ENCODE measurements at regions not wholly inside any gene's neighbourhood (a gene's known extent, or its start where the extent isn't known, plus 50 kb on each side); places are given as distances from the start of the nearest gene placed in this dataset.

GRCh38 chr17:73929860-73930430 lies 273.5 kb upstream of the RPL38 start:
- peaks cover 0 to 3% of the 10 kb centered on the region in 2 donors for H3K27me3 ChIP-seq
- intact Hi-C loops (cut with DNase I; ENCODE audit: low total_unique reads), result no loop called here
- no peaks in the 10 kb centered on the region for H3K36me3 ChIP-seq
- no peak for DNase-seq
- H3K4me1 ChIP-seq, result peaks cover 0 to 3% (median 0%) of the 10 kb centered on the region in 4 donors
- TF ChIP-seq, protein P1, sequence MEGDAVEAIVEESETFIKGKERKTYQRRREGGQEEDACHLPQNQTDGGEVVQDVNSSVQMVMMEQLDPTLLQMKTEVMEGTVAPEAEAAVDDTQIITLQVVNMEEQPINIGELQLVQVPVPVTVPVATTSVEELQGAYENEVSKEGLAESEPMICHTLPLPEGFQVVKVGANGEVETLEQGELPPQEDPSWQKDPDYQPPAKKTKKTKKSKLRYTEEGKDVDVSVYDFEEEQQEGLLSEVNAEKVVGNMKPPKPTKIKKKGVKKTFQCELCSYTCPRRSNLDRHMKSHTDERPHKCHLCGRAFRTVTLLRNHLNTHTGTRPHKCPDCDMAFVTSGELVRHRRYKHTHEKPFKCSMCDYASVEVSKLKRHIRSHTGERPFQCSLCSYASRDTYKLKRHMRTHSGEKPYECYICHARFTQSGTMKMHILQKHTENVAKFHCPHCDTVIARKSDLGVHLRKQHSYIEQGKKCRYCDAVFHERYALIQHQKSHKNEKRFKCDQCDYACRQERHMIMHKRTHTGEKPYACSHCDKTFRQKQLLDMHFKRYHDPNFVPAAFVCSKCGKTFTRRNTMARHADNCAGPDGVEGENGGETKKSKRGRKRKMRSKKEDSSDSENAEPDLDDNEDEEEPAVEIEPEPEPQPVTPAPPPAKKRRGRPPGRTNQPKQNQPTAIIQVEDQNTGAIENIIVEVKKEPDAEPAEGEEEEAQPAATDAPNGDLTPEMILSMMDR (IDR thresholded peaks at IDR 0.05), result no peak
- no peak overlapping the region for H3K4me3 ChIP-seq
- no peaks in the 10 kb centered on the region for H3K9me3 ChIP-seq
- no peak overlapping the region for H3K27ac ChIP-seq

DNA sequence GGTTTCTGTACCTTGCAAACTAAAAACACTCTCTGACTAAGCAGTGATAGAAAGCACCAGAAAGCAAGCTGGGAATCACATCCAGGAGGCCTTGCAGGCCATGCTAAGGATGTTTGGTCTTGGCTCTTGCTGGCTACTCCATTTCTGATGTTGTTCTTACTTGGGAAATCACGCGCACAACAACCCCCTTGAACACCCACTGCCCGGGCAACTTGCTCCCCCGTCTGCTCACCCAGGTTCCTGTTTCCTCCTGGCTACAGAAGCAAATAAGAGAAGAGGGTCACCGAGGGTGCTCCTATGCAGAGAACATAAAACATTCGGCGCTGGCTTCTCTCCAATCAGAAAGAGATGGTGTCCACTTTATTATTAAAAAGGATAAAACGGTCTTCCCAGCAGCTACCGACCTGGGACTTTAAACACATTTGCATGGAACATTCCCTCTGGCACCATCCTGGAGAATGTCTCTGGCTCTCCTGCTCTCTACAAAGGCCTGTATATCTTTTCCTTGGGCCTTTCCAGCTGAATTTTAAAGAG lies 271.2 kb upstream of the RPL38 start:
- H3K4me3 ChIP-seq, result no peak overlapping the region
- intact Hi-C loops (cut with DNase I; ENCODE audit: low total_unique reads), result no loop called here
- H3K4me1 ChIP-seq, result peaks cover 0 to 3% (median 0%) of the 10 kb centered on the region in 4 donors
- H3K36me3 ChIP-seq, result no peaks in the 10 kb centered on the region
- H3K27ac ChIP-seq, result no peak overlapping the region
- H3K27me3 ChIP-seq, result peaks cover 0 to 3% of the 10 kb centered on the region in 2 donors
- TF ChIP-seq, protein P1 (IDR thresholded peaks at IDR 0.05), result no peak
- DNase-seq, result no peak
- H3K9me3 ChIP-seq, result no peaks in the 10 kb centered on the region

GRCh38 chr17:73933164-73933766 lies 270.2 kb upstream of the RPL38 start:
- no peaks in the 10 kb centered on the region for H3K36me3 ChIP-seq
- no peak overlapping the region for H3K27ac ChIP-seq
- H3K4me1 ChIP-seq, result peaks cover 0 to 3% (median 0%) of the 10 kb centered on the region in 4 donors
- DNase-seq, result no peak
- intact Hi-C loops (cut with DNase I; ENCODE audit: low total_unique reads), result no loop called here
- TF ChIP-seq, protein P1 (IDR thresholded peaks at IDR 0.05), result no peak
- no peaks in the 10 kb centered on the region for H3K9me3 ChIP-seq
- no peak overlapping the region for H3K4me3 ChIP-seq
- peaks cover 0 to 6% of the 10 kb centered on the region in 2 donors for H3K27me3 ChIP-seq

- Histone ChIP-seq H3K36me3 (no peaks in the 10 kb centered on the region), H3K27me3 (peaks cover 0 to 6% of the 10 kb centered on the region in 2 donors), H3K27ac (no peak overlapping the region), H3K4me1 (peaks cover 0 to 3% (median 0%) of the 10 kb centered on the region in 4 donors), H3K4me3 (no peak overlapping the region), H3K9me3 (no peaks in the 10 kb centered on the region)
- intact Hi-C loops (cut with DNase I; ENCODE audit: low total_unique reads), result no loop called here
- DNase-seq, result no peak
- TF ChIP-seq, protein P1 (IDR thresholded peaks at IDR 0.05), result no peak
Measured at GRCh38 chr17:73933871-73934270, 269.6 kb upstream of the RPL38 start.

DNA sequence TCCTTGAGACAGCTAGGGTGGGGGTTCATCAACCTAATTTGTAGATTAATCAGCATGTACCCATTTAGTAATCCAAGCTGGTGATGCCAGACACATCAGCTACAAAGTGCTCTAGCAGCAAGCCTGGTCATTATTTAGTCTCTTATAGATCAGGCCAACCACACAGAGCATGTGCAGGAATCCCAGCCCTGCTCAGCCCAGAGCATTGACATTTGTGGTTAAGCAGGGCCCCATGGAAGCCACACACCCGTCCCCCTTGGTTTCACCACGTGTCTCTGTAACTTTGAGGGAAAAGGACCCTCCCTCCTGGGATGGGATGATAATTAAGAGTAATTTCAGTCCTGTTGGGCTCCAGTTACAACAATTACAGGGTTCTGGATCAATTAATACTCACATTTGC lies 268.8 kb upstream of the RPL38 start:
- Histone ChIP-seq H3K27ac (no peak overlapping the region), H3K36me3 (no peaks in the 10 kb centered on the region), H3K4me1 (peaks cover 0 to 3% (median 0%) of the 10 kb centered on the region in 4 donors), H3K27me3 (peaks cover 0 to 6% of the 10 kb centered on the region in 2 donors), H3K4me3 (no peak overlapping the region), H3K9me3 (no peaks in the 10 kb centered on the region)
- no peak for DNase-seq
- TF ChIP-seq, protein P1 (IDR thresholded peaks at IDR 0.05), result no peak
- intact Hi-C loops (cut with DNase I; ENCODE audit: low total_unique reads), result no loop called here

Data from tibial artery (tissue), 4 donors.